ENCODE measurements at regions not wholly inside any gene's neighbourhood (a gene's known extent, or its start where the extent isn't known, plus 50 kb on each side); places are given as distances from the start of the nearest gene placed in this dataset.

DNA sequence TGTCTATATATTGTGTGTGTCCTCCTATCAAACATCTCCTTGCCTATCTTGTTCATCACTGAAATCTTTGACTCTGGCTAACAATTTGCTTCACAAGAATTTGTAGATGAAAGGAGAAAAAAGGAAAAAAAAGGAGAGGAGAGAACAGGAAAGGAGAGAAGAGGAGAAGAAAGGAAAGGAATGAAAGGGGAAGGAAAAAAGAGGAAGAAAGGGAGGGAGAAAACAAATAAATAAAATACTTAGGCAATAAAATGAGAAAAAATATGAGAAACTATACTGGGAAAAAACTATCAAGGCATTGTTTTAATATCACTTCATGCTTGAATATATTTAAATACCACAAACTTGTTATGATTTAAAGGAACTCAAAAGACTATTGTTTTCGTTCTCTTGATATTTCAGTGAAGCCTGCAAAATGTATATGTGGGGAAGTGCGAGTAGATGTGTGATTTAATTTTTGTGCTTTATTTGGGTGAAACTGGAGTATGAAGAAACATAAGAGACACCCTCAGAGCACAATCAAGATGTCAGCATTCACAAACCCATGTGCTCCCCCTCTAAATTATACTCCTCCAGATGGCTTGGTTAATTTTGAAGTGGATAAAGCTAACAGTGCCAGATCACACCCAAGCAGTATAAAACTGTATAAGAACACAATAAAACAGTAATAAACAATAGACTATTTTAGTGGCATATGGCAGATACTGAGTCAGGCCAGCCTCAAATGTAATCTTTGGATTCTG, 205.7 kb upstream of the SAMSN1 start:
- H3K27ac ChIP-seq (ENCODE audit: low read length), result no peak overlapping the region

DNA sequence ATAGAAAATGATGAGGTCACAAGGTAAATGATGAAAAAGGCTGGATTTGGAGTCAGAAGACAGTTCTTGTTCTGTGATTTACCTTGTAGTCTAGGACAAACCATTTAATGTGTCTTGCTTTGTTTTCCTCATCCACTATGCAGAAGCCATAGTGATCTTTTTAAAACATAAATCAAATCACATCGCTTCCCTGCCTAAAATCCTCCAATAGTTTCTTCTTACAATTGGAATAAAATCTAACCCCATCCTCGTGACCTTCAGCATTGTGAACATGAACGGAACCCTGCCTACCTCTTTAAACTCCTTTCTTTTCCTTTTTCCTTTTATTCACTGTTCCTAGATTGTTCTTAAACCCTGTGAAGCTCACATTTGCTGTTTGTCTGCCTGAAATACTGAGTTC, 204.9 kb upstream of the SAMSN1 start:
- intact Hi-C loops (cut with micrococcal nuclease), result no loop called here
- H3K4me3 ChIP-seq (ENCODE audit: low read length), result no peak overlapping the region
- H3K36me3 ChIP-seq (ENCODE audit: control insufficient read depth, insufficient read depth, low read length), result no peaks in the 10 kb centered on the region
- Mint-ChIP-seq H3K36me3 (no peaks in the 10 kb centered on the region), H3K9me3 (no peaks in the 10 kb centered on the region), H3K4me1 (no peaks in the 10 kb centered on the region), H3K27me3 (ENCODE audit: low read depth in 2 of 2) (peaks cover 14 to 19% of the 10 kb centered on the region in 2 donors), H3K27ac (no peak overlapping the region), H3K4me3 (no peak overlapping the region)
- TF ChIP-seq, protein P1, sequence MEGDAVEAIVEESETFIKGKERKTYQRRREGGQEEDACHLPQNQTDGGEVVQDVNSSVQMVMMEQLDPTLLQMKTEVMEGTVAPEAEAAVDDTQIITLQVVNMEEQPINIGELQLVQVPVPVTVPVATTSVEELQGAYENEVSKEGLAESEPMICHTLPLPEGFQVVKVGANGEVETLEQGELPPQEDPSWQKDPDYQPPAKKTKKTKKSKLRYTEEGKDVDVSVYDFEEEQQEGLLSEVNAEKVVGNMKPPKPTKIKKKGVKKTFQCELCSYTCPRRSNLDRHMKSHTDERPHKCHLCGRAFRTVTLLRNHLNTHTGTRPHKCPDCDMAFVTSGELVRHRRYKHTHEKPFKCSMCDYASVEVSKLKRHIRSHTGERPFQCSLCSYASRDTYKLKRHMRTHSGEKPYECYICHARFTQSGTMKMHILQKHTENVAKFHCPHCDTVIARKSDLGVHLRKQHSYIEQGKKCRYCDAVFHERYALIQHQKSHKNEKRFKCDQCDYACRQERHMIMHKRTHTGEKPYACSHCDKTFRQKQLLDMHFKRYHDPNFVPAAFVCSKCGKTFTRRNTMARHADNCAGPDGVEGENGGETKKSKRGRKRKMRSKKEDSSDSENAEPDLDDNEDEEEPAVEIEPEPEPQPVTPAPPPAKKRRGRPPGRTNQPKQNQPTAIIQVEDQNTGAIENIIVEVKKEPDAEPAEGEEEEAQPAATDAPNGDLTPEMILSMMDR (IDR thresholded peaks at IDR 0.05), result no peak
- H3K27me3 ChIP-seq (ENCODE audit: control insufficient read depth, insufficient read depth, low read length), result no peaks in the 10 kb centered on the region
- H3K4me1 ChIP-seq (ENCODE audit: control insufficient read depth, insufficient read depth, low read length), result no peaks in the 10 kb centered on the region
- no peak for DNase-seq
- no peak for ATAC-seq
- H3K27ac ChIP-seq (ENCODE audit: low read length), result no peak overlapping the region
- H3K9me3 ChIP-seq (ENCODE audit: control insufficient read depth, insufficient read depth, low read length), result no peaks in the 10 kb centered on the region
- WGBS (ENCODE audit: insufficient coverage), result 95% methylated on average over 3 of the region's 3 CpGs

More for the DNA sequence above, 205.7 kb upstream of the SAMSN1 start:
- Mint-ChIP-seq H3K36me3 (no peaks in the 10 kb centered on the region), H3K4me3 (no peak overlapping the region), H3K4me1 (no peaks in the 10 kb centered on the region), H3K9me3 (no peaks in the 10 kb centered on the region), H3K27ac (no peak overlapping the region), H3K27me3 (ENCODE audit: low read depth in 2 of 2) (peaks cover 14 to 19% of the 10 kb centered on the region in 2 donors)
- no CpG with 5 or more reads among the region's 2 CpGs for WGBS (ENCODE audit: insufficient coverage)
- no peak overlapping the region for H3K4me3 ChIP-seq (ENCODE audit: low read length)
- no peaks in the 10 kb centered on the region for H3K4me1 ChIP-seq (ENCODE audit: control insufficient read depth, insufficient read depth, low read length)
- no peaks in the 10 kb centered on the region for H3K36me3 ChIP-seq (ENCODE audit: control insufficient read depth, insufficient read depth, low read length)
- TF ChIP-seq, protein P1 (IDR thresholded peaks at IDR 0.05), result no peak
- intact Hi-C loops (cut with micrococcal nuclease), result no loop called here
- ATAC-seq (no peak), DNase-seq (no peak)
- H3K9me3 ChIP-seq (ENCODE audit: control insufficient read depth, insufficient read depth, low read length), result no peaks in the 10 kb centered on the region
- no peaks in the 10 kb centered on the region for H3K27me3 ChIP-seq (ENCODE audit: control insufficient read depth, insufficient read depth, low read length)

DNA sequence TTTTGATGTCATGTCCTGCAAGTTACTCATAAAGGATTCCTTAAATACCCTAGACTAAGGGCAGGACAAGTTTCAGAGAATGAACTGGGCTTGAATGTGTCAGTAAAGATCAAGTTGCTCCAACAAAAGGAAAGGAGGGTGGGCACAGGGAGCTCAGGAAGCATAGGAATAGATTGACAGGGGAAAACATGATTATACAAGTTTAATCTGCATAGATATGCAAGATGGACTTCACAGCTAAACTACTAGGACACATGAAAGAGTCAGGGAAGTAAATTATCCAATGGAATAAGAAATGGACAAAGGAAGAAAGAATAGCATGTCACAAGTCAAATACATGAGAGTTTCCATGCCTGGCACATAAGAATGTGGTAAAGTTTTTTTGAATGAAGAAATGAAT, 203.9 kb upstream of the SAMSN1 start:
- intact Hi-C loops (cut with micrococcal nuclease), result no loop called here
- H3K4me1 ChIP-seq (ENCODE audit: control insufficient read depth, insufficient read depth, low read length), result no peaks in the 10 kb centered on the region

More for the DNA sequence above, 203.9 kb upstream of the SAMSN1 start:
- H3K4me3 Mint-ChIP-seq, result no peak overlapping the region
- H3K27me3 Mint-ChIP-seq (ENCODE audit: low read depth in 2 of 2), result peaks cover 14 to 19% of the 10 kb centered on the region in 2 donors
- Histone ChIP-seq H3K4me3 (ENCODE audit: low read length) (no peak overlapping the region), H3K36me3 (ENCODE audit: control insufficient read depth, insufficient read depth, low read length) (no peaks in the 10 kb centered on the region), H3K27me3 (ENCODE audit: control insufficient read depth, insufficient read depth, low read length) (no peaks in the 10 kb centered on the region), H3K9me3 (ENCODE audit: control insufficient read depth, insufficient read depth, low read length) (no peaks in the 10 kb centered on the region), H3K27ac (ENCODE audit: low read length) (no peak overlapping the region)
- TF ChIP-seq, protein P1 (IDR thresholded peaks at IDR 0.05), result no peak
- H3K36me3 Mint-ChIP-seq, result no peaks in the 10 kb centered on the region
- H3K9me3 Mint-ChIP-seq, result no peaks in the 10 kb centered on the region
- DNase-seq (no peak), ATAC-seq (no peak)
- H3K27ac Mint-ChIP-seq, result no peak overlapping the region
- H3K4me1 Mint-ChIP-seq, result no peaks in the 10 kb centered on the region
